HCT116 (cell line): ENCODE measurements at regions not wholly inside any gene's neighbourhood (a gene's known extent, or its start where the extent isn't known, plus 50 kb on each side); places are given as distances from the start of the nearest gene placed in this dataset.

Experiments
- ATAC-seq: fragments of 200-7000 bp; cut with Tn5 transposase; 2 replicates; pipeline ENCODE4 v1.9.1; 2020; ENCODE audit warnings: mild to moderate bottlenecking, moderate library complexity
- BruUV-seq: library from RNA; stranded (reverse); fragments of 400-500 nt; replicated peaks from 2 replicates; lab custom pipeline; 2021; lab: Mats Ljungman, UMichigan
- CTCF ChIA-PET: fragments of 300-600 bp; sonication (Branson Sonifier 250); formaldehyde crosslinking; loops from one replicate; lab custom pipeline; 2021; ENCODE audit warnings: antibody characterized with exemption; lab: Charles Lee
- POLR2A ChIA-PET: fragments of 300-600, 350-600 bp; sonication (Branson Sonifier 250); formaldehyde crosslinking; loops from one replicate; lab custom pipeline; 2021; ENCODE audit warnings: antibody characterized with exemption; lab: Charles Lee
- RAD21 ChIA-PET, 2 experiments: fragments of 300-600 bp; sonication (Branson Sonifier 250); formaldehyde crosslinking; loops; one replicate each; lab custom pipeline; 2023; ENCODE audit warnings: low total read pairs in 2 of 2; ENCODE audit not compliant: uncharacterized antibody in 2 of 2, unreplicated experiment in 2 of 2, low non-redundant PET in 1 of 2; lab: Charles Lee
- DNase-seq: peaks from one replicate; pipeline ENCODE4 v3.0.0-alpha.2; 2010; ENCODE audit warnings: low read depth, low spot score
- H2AFZ ChIP-seq: fragments of 200-600 bp; shearing (Covaris generic), sonication (generic); 2 replicates; pipeline ENCODE4 v1.6.1; 2017; ENCODE audit warnings: low read depth, mixed run types, mixed read lengths, antibody characterized with exemption, low read length; ENCODE audit not compliant: poor library complexity, severe bottlenecking
- H3K27ac ChIP-seq: 2 replicates; pipeline ENCODE4 v1.5.1; 2012; ENCODE audit warnings: low read depth, low read length
- H3K27me3 ChIP-seq: fragments of 200-600 bp; sonication (generic); 2 replicates; pipeline ENCODE4 v1.6.1; 2016; ENCODE audit warnings: mixed run types, low read length, mixed read lengths; ENCODE audit not compliant: insufficient read depth
- H3K36me3 ChIP-seq, 2 experiments: fragments of 200-500 bp in 1 of 2; fragments of 200-600 bp in 1 of 2; sonication (Bioruptor generic) in 1 of 2; sonication (generic) in 1 of 2; 2 replicates each; pipeline versions ENCODE4 v1.5.1 to v1.6.1; 2014 to 2016; ENCODE audit warnings: low read length in 2 of 2, inconsistent platforms in 1 of 2, mixed read lengths in 1 of 2, mixed run types in 1 of 2; ENCODE audit not compliant: insufficient read depth in 2 of 2, control insufficient read depth in 1 of 2
- H3K4me1 ChIP-seq, 2 experiments: fragments of 200-600 bp in 1 of 2; sonication (generic) in 1 of 2; 2 replicates each; pipeline versions ENCODE4 v1.5.1 to v1.6.1; 2012 to 2017; ENCODE audit warnings: low read length in 2 of 2, inconsistent platforms in 1 of 2, mild to moderate bottlenecking in 1 of 2, mixed read lengths in 1 of 2, mixed run types in 1 of 2, moderate library complexity in 1 of 2; ENCODE audit not compliant: insufficient read depth in 2 of 2, control insufficient read depth in 1 of 2
- H3K4me2 ChIP-seq: fragments of 200-600 bp; sonication (generic); 2 replicates; pipeline ENCODE4 v1.6.1; 2017; ENCODE audit warnings: mixed run types, low read length, mixed read lengths
- H3K4me3 ChIP-seq, 2 experiments: fragments of 200-600 bp in 1 of 2; sonication (generic) in 1 of 2; replicated peaks in 1 of 2; 2 replicates each; pipeline ENCODE4 v1.5.1; 2011 to 2016; ENCODE audit warnings: low read length in 2 of 2, control low read depth in 1 of 2, low read depth in 1 of 2, mild to moderate bottlenecking in 1 of 2, mixed read lengths in 1 of 2, mixed run types in 1 of 2
- H3K79me2 ChIP-seq: fragments of 200-600 bp; sonication (generic); 2 replicates; pipeline ENCODE4 v1.6.1; 2017; ENCODE audit warnings: mild to moderate bottlenecking, mixed run types, low read length, moderate library complexity, mixed read lengths; ENCODE audit not compliant: insufficient read depth
- H3K9ac ChIP-seq: fragments of 200-600 bp; sonication (generic); 2 replicates; pipeline ENCODE4 v1.6.1; 2016; ENCODE audit warnings: low read length, mixed read lengths
- H3K9me2 ChIP-seq: fragments of 200-600 bp; sonication (generic), shearing (Covaris generic); 2 replicates; pipeline ENCODE4 v1.6.1; 2017; ENCODE audit warnings: mixed run types, mild to moderate bottlenecking, moderate library complexity; ENCODE audit not compliant: insufficient read depth
- H3K9me3 ChIP-seq, 2 experiments: fragments of 200-500 bp in 1 of 2; fragments of 200-600 bp in 1 of 2; sonication (Bioruptor generic) in 1 of 2; sonication (generic) in 1 of 2; 2 replicates each; pipeline ENCODE4 v1.6.1; 2014 to 2017; ENCODE audit warnings: low read length in 2 of 2, mixed read lengths in 2 of 2, inconsistent platforms in 1 of 2, low read depth in 1 of 2, mild to moderate bottlenecking in 1 of 2, mixed run types in 1 of 2, moderate library complexity in 1 of 2; ENCODE audit not compliant: control insufficient read depth in 1 of 2, insufficient read depth in 1 of 2
- H4K20me1 ChIP-seq: fragments of 200-600 bp; sonication (generic), shearing (Covaris generic); 2 replicates; pipeline ENCODE4 v1.6.1; 2017; ENCODE audit warnings: mixed run types, mild to moderate bottlenecking, moderate library complexity; ENCODE audit not compliant: insufficient read depth
- CBX3 ChIP-seq: IDR thresholded peaks from 2 replicates; pipeline ENCODE4 v1.6.1; 2012; ENCODE audit warnings: low read depth
- EGR1 ChIP-seq: IDR thresholded peaks from 2 replicates; pipeline ENCODE4 v1.6.1; 2012; ENCODE audit warnings: low read depth
- ELF1 ChIP-seq: IDR thresholded peaks from 2 replicates; pipeline ENCODE4 v1.6.1; 2012; ENCODE audit warnings: low read depth, borderline replicate concordance
- EZH2phosphoT487 ChIP-seq: fragments of 200-600 bp; IDR thresholded peaks from 2 replicates; pipeline ENCODE4 v1.6.1; 2018; ENCODE audit warnings: antibody characterized with exemption, borderline replicate concordance
- JUND ChIP-seq: IDR thresholded peaks from 2 replicates; pipeline ENCODE4 v1.6.1; 2012
- POLR2A ChIP-seq: IDR thresholded peaks from 2 replicates; pipeline ENCODE4 v1.7.0; 2011; ENCODE audit warnings: borderline replicate concordance; ENCODE audit not compliant: insufficient read depth, insufficient read length; ENCODE audit errors: extremely low read depth
- RAD21 ChIP-seq: IDR thresholded peaks from 2 replicates; pipeline ENCODE4 v1.6.1; 2012; ENCODE audit warnings: low read depth, mild to moderate bottlenecking
- SIN3A ChIP-seq: IDR thresholded peaks from 2 replicates; pipeline ENCODE4 v1.6.1; 2012; ENCODE audit warnings: low read depth
- SP1 ChIP-seq: IDR thresholded peaks from 2 replicates; pipeline ENCODE4 v1.6.1; 2012; ENCODE audit warnings: low read depth
- YY1 ChIP-seq: IDR thresholded peaks from 2 replicates; pipeline ENCODE4 v1.6.1; 2011; ENCODE audit warnings: low read length, low read depth, moderate library complexity, mild to moderate bottlenecking; ENCODE audit not compliant: insufficient replicate concordance; ENCODE audit errors: extremely low read depth
- ZFX ChIP-seq: fragments of 450-650 bp; IDR thresholded peaks from 2 replicates; pipeline ENCODE4 v1.6.1; 2017
- intact Hi-C: fragments of 100-400 bp; cut with micrococcal nuclease; formaldehyde crosslinking; loops from 2 replicates; pipeline ENCODE4 v1.10.0; 2022
- TF ChIP-seq, protein P1 (sequence below), 3 experiments: fragments of 200-600 bp in 1 of 3; sonication (generic) in 1 of 3; IDR thresholded peaks in 2 of 3; conservative IDR thresholded peaks in 1 of 3; 2 replicates each; pipeline ENCODE4 v1.5.1; 2012 to 2017; ENCODE audit warnings: low read depth in 2 of 3, low read length in 2 of 3, antibody characterized with exemption in 1 of 3, borderline replicate concordance in 1 of 3, control low read depth in 1 of 3, mild to moderate bottlenecking in 1 of 3, mixed read lengths in 1 of 3, mixed run types in 1 of 3, moderate library complexity in 1 of 3; ENCODE audit not compliant: insufficient read depth in 1 of 3
- TF ChIP-seq, protein P2 (sequence below): IDR thresholded peaks from 2 replicates; pipeline ENCODE4 v1.6.1; 2011; ENCODE audit warnings: mild to moderate bottlenecking, low read length, moderate library complexity; ENCODE audit not compliant: insufficient replicate concordance; ENCODE audit errors: extremely low read depth

DNA sequence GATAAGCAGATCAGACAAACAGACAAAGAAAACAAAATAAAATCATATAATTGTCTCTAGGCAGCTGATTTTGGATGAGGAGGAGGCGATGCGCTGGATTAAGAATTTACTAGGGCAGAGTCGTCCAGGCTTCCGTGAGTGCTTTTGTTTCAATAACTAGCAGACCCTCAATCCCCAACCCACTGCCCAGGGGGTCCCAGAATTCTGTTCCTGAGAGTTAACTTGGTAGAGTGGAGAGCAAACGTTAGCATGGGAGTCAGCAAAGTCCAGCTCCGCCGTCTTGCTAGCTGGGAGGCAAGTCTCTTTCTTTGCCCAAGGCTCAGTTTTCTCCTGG, 95.5 kb upstream of the TBX5 start:
- Histone ChIP-seq H3K27ac (no peak overlapping the region), H3K4me2 (no peak overlapping the region), H3K4me3 (no peak overlapping the region), H4K20me1 (no peaks in the 10 kb centered on the region), H3K79me2 (no peaks in the 10 kb centered on the region), H3K4me1 (no peaks in the 10 kb centered on the region), H3K9me3 (no peaks in the 10 kb centered on the region), H3K27me3 (peaks cover 55% of the 10 kb centered on the region), H3K9ac (no peak overlapping the region), H3K9me2 (no peaks in the 10 kb centered on the region), H3K36me3 (no peaks in the 10 kb centered on the region), H2AFZ (no peak overlapping the region)
- ATAC-seq (no peak), DNase-seq (no peak)
- TF ChIP-seq RAD21 (no peak), SIN3A (no peak), CBX3 (no peak), EGR1 (no peak), ZFX (no peak), EZH2phosphoT487 (no peak), POLR2A (no peak), JUND (no peak), YY1 (no peak), ELF1 (no peak), SP1 (no peak)
- TF ChIP-seq, protein P1, sequence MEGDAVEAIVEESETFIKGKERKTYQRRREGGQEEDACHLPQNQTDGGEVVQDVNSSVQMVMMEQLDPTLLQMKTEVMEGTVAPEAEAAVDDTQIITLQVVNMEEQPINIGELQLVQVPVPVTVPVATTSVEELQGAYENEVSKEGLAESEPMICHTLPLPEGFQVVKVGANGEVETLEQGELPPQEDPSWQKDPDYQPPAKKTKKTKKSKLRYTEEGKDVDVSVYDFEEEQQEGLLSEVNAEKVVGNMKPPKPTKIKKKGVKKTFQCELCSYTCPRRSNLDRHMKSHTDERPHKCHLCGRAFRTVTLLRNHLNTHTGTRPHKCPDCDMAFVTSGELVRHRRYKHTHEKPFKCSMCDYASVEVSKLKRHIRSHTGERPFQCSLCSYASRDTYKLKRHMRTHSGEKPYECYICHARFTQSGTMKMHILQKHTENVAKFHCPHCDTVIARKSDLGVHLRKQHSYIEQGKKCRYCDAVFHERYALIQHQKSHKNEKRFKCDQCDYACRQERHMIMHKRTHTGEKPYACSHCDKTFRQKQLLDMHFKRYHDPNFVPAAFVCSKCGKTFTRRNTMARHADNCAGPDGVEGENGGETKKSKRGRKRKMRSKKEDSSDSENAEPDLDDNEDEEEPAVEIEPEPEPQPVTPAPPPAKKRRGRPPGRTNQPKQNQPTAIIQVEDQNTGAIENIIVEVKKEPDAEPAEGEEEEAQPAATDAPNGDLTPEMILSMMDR (IDR thresholded peaks at IDR 0.05 in 2 of 3, conservative IDR thresholded peaks at IDR 0.05 in 1 of 3; ENCODE audit: borderline replicate concordance in 1 of 3, insufficient read depth in 1 of 3, low read depth in 2 of 3, low read length in 2 of 3) = no peak
- TF ChIP-seq, protein P2, sequence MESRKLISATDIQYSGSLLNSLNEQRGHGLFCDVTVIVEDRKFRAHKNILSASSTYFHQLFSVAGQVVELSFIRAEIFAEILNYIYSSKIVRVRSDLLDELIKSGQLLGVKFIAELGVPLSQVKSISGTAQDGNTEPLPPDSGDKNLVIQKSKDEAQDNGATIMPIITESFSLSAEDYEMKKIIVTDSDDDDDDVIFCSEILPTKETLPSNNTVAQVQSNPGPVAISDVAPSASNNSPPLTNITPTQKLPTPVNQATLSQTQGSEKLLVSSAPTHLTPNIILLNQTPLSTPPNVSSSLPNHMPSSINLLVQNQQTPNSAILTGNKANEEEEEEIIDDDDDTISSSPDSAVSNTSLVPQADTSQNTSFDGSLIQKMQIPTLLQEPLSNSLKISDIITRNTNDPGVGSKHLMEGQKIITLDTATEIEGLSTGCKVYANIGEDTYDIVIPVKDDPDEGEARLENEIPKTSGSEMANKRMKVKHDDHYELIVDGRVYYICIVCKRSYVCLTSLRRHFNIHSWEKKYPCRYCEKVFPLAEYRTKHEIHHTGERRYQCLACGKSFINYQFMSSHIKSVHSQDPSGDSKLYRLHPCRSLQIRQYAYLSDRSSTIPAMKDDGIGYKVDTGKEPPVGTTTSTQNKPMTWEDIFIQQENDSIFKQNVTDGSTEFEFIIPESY = no peak
- BruUV-seq = no TSS peak
- POLR2A ChIA-PET = no interaction called here
- RAD21 ChIA-PET = no interaction called here
- CTCF ChIA-PET = no interaction called here
- intact Hi-C loops = no loop called here
